Left hindlimb (tissue), 1 donor: ENCODE measurements at regions not wholly inside any gene's neighbourhood (a gene's known extent, or its start where the extent isn't known, plus 50 kb on each side); places are given as distances from the start of the nearest gene placed in this dataset.
"Not testable (repeated sequence)": the region's sequence is repeated elsewhere in the genome, so short reads cannot be mapped to it uniquely, and the experiment has no call there.

Source experiments
- DNase-seq: peaks from one replicate; pipeline ENCODE4 v3.0.0-alpha.2; 2018

DNA sequence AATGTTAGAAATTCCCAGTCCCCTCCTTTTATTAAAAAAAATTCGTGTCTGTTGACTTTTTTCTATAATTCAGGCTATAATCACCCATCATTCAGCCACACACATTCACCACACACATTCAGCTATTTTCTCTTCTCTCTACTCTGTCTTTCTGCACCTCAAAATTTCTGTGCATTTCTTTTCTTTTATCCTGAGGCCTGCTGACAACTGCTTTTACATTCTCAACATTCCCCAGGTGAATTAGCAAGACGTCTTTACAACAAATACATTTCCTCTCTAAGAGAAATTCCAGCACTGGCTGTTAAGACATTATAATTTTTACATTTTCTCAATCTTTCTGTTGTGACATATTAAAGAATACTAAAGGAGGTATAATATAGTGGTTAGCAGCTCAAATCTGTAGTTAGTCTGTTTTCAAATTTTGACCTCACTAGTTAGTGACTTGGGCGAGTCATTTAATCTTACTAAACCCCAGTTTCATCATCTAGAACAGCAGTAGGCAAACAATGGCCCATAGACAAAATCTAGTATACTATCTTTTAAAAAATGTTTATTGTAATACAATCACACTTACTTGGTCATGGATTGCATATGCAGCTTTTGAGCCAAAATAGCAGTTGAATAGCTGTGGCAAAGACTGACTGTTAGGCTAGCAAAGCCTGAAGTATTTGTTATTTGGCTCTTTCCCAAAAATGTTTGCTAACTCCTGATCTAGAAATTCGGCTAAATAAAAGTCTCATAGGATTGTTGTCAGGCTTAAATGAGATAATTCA, 350.7 kb downstream of the NSUN3 start:
- DNase-seq = no peak

DNA sequence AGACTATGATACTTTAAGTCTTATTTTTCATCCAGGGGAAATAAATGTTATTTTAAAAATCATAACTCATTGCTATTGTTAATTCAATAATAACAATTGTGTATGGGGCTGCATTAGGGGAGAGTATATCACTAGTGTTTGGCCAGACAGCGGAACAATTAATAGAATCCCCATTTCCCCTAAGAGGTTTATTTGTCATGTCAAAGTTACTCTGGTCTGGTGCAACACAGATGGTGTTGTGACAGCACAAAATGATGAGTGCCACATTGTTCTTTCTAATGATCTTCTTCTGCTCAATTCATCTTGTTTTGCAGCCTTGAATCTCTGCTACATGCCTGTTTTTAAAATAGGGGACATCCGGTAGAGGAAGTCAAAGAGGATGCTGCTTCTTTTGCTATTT, 351.6 kb downstream of the NSUN3 start:
- DNase-seq = no peak

DNA sequence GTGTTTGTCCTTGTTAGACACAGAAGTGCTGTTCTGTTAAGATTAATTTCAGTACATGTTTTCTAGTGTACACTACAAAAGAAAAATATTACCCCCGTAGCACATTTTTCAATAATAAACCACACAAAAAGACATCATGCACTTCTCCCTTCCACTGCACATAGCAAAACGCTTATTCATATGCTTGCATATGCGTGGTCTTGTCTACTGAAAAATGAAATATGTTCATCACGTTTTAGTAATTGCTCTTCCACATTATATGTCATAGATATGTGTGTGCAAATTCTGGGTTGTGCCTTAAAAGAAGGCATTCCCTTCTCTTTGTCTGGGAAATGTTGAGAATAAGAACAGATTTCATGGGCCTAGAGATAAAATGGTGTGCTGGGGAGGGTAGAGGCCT, 353.9 kb downstream of the NSUN3 start:
- DNase-seq = no peak

DNA sequence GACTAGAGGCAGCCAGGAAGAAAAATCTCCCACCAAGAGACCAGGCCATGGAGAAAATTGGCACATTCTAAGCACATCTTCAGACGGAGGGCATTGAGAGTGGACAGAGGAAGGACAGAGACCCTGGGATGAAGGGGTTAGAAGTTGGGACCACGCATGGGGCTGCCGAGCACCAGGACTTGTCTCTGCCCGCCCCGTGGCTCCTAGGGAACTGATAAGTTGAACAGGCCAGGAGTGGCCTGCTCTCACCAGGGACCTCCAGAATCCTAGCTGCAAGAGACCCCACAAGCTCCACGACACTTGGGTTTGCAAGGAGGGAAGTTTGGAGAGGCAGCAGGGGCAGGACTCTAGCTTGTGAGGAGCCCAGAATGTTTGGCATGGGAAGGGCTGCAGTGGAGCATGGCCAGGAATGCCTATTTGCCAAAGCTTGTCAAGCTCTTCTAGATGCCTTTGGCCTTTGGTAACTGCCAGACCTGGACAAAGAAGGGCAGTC, 355.1 kb downstream of the NSUN3 start:
- no peak for DNase-seq

DNA sequence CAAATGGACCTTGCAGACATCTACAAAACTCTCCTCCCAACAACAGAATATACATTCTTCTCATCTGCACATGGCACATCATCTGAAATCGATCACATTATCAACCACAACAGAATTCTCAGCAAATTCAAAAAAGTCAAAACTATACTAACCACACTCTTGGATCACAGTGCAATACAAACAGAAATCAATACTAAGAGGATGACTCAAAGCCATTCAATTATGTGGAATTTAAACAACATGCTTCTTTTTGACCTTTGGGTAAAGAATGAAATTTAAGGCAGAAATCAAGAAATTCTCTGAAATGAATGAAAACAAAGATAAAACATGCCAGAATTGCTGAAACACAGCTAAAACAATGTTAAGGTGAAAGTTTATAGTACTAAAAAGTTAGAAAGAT, 358.1 kb downstream of the NSUN3 start:
- DNase-seq = no peak

DNA sequence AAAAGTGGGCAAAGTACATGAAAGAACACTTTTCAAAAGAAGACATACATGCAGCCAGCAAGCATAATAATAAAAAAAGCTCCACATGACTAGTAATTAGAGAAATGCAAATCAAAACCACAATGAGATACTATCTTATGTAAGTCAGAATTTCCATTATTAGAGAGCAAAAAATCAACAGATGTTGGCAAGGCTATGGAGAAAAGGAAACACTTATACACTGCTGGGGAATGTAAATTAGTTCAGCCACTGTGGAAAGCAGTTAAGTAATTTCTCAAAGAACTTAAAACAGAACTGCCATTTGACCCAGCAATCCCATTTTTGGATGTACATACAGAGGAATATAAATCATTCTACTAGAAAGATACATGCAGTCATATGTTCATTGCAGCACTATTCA, 360.7 kb downstream of the NSUN3 start:
- no peak for DNase-seq

DNA sequence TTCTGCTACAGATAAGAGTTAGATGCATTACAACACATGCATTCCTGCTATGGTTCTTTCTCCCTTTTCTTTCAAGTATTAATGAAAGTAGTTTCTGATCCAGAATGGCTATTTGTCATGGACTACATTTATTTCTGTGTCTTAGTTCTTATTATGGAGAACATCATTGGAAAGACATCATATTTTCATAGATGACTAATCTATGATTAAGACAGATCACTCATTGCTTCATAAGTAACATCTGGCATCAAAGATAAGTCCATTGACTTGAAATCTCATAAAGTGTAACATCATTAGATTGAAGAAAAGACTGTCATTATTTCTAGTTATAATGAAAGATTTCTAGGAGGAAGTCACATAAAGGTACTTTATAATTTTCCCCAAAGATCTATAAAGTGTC, 366.7 kb downstream of the NSUN3 start:
- DNase-seq = no peak

DNA sequence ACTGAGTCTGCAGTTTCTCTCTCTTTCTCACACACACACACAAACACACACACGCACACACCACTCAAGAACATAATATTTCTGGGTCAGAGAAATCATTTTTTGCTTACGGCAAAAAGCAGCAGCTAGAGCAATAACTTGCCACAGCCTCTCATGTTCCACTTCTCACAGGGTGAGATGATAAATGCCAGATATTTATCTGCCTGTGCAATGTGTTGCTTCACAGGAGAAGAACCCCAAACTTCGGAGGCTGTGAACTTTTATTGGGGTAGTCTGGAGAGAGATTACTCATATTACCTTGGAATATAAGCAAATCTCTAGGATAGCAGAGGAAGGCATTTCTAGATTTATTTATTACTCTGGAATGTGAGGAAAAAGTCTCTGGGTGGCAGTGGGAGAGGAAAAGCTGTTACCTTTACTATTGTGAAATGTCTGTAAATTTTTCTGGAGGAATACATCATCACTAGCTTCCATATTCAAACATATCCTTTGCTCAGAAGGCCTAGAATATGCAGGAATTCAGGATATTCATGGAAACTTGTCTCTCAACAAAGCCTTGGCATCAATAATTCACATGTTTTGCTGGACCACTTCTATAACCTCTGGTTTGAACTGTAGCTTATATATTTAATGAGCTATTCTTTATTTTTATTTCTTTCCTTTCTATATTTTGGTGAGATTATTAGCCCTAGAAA, 369.2 kb downstream of the NSUN3 start:
- DNase-seq = no peak

DNA sequence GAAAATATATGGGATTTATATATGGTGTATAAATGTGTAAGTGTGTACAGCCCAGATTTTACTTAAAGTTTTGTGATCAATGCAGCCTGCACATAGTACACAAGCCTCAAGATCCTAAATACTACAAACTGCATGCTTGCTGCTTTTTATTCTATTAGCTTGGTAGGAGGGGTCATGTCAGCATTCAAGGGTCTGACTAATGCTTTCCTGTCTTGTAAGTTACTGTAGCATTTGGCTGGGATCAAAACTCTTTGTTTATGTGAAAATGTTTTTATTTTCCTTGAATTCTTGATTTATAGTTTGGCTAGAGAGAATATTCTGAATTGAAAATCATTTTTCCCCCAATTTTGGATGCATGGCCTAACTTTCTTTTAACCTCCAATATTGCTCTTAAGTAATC, 370.9 kb downstream of the NSUN3 start:
- DNase-seq = no peak

DNA sequence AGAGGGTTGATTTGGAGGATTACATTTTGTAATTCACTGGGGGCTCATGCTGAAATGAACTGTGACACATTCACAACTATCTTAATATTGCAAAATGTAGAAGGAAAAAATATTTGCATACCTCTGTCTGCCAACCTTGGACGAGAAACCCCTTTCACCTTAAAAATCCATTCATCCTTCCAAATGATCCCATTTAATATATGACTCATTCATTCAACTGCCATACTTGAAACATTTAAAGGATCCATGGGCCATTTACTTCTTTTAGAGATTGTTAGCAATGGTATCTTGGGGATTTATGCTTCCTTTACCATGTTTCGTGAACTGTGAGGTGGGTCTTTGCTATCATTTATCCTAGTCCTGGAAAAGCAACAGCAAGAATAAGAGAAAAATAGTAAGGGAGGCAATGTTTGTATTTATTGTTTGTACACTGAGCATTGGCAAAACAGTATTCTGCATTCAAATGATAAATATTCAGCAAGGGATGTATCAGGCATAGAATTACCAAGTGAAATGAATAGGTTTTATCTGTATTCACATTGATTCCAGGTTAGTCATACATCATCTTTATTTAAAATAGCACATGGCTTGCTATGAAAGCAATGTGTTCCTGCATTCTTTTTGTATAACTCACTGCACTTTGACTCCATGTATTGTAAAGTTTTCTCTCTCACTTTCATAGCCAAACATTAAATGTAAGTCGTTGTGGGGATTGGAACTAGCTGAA, 378.1 kb downstream of the NSUN3 start:
- no peak for DNase-seq

DNA sequence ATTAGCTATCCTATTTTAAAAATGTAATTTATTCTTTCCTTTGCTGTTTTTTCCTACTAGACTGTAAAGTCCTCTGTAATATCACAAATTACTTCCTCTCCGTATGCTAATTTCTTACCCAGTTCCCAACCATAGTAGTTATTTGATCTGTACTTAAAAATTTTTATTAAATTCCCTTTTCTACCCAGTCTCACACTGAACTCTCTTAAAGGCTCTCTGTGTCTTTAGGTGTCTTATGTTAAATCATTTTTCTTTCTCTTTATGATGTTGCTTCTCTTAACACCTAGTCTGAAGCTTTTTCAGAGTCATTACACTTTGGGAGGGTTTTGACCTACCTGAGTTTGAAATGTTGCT, 378.6 kb downstream of the NSUN3 start:
- DNase-seq = no peak

DNA sequence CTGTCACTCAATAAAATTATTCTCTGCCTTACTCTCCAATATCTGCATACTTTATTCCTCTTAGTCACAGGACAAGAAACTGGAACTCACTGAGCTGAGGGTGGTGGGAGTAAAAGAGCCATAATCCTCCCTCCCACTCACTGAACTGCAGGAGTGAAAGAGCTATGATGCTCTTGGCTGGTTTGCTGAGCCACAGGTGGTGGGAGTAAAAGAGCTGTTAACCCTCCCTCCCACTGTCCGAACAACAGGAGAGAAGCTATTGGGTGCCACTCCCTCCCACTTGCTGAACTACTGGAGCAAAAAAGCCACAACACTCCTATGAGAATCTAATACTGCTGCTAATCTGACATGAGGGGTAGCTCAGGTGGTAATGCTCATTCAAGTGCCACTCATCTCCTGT, 391.0 kb downstream of the NSUN3 start:
- no peak for DNase-seq

DNA sequence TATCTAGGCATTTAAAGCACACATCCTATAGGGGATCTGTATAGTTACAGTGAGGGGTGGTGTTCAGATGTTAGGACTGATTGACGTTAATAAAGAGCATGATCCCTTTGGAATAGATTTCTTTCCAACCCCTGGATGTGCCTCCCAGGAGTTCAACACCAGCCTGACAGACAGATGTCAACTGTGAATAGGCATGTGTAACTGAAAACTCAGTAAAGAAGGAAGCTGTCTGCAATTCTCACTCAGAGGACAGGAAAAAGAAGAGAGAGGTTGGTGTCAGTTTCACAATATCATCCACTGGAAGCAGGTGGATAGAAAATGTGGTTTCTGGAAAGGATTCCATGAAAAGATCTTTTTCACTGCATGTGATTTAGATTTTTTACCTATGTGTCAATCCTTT, 396.3 kb downstream of the NSUN3 start:
- no peak for DNase-seq

DNA sequence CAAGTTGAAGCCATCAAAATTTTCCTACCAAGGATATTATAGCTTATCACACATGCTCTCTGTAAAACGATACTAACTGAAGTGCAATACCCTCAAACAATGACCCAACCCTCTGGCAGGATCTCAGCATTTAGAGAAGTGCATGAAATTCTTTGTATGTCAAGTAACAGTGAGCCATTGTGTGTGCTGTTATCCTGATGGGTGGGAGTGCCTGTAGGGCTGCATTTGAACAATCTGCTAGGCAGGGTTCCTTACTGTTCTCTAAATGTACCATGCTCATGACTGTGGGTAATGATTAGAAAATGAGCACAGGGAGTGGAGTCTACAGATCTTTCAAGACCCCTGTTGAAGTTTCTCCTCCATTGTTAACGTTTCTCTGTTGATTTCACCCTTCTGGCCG, 398.1 kb downstream of the NSUN3 start:
- DNase-seq = no peak

DNA sequence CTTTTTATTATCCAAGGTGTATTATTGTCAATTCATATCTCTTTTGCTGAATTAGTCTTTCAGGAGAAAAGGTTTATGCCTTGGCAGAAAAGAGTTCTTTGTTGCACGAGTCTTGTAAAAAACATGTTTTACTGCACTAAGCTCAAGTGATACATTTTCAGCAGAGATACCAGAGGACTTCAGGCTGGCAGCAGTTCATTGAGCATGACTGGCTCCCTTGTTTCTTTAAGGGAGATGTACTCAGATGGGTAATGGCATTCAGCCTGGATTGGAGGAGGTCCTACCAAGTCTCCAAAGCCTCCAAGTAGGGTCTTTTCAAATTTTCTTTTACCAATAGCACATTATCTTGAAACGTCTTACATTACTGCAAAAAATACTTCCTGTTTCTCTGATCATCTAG, 400.1 kb downstream of the NSUN3 start:
- no peak for DNase-seq

DNA sequence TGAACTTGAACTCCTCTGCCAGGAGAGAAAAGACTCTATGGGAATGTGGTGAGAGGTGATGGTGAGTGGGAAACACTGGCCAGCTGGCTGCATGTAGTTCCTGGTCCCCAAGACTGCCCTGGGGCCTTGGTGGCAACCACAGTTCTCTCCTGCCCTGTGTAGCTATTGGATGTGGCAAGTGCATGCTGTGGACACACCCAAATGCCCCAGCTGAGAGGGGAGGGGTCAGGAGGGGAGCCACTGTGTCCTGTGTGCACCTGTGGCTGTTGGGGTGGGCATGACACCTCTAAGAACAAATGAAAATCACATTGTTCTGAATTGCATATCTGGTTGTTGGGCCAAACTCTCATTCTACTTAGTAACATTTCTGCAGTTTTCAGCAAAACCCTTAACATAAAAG, 409.6 kb downstream of the NSUN3 start:
- DNase-seq = no peak

DNA sequence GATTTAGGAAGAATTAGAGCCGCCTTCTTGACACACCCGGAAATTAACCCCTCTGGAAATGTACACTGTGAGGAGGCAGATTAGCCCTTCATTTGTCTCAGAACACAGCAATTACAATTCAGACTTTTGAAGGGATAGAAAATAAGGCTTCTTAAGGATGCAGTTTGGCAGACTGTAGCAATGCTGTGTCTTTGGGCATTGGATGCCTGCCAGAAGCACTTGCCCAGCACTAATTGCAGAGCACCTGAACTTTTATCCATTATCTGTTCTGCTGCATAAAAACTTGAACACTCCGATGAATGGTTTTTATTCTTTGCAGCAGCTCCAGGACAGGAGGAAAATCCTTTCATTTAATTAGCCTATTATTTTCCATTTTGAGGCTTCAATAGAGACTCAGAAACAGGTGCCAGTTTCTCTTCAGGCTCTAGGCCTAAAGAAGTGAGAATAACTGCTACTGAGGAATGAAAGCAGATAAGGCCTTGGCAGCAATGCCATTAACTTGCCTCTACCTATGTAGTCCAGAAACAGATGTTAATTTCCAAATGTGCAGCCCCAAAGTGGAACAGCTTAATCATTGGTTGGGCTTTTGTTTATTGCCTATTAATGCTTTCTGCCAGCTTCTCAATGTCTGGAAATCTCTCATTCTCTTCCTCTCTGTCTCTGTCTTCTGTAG, 418.5 kb downstream of the NSUN3 start:
- no peak for DNase-seq

DNA sequence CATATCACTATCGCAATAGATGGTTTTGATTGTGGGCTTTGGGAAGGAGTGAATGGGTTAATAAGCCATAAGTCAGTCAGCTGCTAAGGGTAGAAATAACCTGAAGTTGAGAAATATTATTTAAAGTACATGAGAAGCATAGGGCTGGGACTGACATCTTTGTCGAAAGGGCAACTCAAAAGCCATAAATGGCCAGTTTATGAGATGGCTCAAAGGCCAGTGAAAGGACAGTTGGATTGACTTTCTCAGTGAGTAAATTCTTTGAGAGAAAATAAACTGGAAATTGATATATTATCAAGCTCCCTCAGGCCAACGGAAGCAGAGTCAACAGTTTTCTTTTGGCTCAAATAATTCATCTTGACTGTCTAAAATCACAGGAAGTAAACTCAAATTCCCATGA, 419.8 kb downstream of the NSUN3 start:
- no peak for DNase-seq

DNA sequence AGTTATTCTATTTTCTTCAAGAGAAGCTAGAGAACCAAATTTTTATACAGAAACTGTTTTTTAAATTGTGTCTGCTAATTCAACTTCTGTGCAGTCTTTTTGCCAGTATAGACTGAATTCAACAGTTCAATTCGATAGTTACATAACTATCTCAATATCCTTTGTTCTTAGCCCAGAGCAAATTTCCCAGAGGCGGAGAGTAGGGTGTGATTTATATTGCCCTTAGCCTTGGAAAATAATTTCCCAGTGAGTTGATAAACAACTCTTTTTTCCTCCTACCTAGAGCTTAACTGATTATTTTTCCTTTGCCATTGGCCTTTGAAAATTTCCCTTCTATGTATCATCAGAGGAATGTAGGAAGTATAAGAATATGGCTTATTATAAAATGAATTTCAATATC, 420.5 kb downstream of the NSUN3 start:
- DNase-seq = no peak

DNA sequence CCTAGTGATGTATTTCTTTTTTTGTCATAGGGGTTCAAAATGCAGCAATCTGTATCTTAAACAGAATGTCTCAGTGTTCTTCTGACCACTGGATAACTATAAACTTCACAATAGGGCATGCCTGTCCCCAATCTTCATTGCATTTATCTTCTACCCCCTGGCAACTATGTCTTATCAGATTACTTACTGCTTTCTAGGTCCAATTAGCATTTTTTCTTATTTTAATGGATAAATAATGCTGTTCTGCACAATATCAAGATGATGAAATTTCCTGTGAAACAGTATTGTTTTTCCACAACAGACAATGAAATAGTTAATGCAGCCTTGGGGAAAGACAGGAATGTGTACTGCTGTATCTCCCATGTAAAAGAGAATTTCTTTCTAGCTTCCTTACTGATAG, 432.1 kb downstream of the NSUN3 start:
- no peak for DNase-seq

DNA sequence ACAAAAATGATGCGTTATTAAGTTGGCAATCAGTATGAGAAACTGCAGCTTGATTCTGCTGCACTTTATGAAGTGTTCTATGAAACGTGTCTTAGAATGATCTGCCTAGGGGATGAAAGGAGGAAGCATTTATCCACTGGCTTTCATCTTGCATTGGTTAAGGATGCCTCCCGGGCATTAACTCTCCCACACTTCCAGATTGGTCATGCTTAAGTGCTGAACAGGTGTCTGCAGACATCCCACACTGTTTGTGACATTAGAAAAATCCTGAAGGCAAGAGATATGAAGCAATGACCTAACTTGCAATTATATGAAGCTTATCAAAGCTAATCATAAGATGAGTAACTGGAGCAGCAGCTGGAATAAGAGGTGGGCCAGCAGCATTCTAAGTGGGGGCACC, 437.3 kb downstream of the NSUN3 start:
- DNase-seq = no peak

DNA sequence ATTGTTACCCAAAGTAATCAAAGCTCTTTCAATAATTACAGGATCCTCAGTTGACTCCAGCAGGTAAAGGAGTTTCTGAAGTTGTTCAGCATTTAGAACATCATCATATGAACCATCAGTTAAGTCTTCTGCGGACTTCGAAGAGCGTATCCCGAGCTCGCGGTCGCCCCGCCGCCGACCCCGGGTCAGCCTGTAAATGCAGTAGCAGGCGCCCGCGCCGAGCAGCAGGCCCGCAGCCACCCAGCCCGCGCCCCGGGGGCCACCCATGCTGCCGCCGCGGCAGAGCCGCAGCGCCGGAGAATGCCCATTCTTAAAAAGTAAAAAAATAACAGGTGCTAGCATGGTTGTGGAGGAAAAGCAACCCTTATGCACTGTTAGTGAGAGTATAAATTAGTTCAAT, 444.5 kb downstream of the NSUN3 start:
- not testable (repeated sequence) for DNase-seq

DNA sequence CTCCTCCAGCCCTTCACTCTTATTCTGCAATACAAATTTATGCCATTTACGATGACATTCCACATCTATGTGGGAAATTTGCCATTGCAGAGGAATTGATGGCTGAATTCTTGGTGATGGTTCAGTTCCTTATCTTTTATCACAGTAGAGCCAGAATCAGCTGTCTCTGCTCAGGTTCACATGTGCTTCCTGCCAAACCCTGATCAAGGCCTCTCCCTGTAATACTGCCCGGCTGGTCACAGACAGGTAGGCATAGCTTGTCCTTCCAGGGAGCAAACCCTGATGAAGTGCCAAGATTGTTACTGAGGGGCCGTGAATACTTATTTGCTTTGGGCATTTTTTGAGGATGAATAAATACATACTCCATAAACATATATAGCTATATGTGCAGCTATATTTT, 450.0 kb downstream of the NSUN3 start:
- DNase-seq = no peak

DNA sequence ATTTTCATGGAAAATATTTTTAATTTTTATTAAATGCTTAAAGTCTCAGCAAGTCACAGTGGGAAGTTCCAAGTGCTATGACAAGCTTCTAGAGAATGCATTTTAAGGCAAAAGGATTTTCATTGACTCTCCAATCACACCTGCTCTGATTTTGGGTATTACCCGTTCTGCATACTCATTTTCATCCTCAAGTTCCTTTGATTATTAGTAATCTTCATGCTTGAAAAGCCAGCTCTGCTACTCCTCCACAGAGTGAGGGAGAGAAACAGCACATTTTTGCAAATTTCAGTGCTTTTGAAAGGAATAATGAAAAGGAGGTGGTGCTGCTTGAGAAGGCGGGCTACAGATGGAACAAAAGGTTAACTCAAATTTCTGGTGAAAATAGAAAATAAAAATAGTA, 450.7 kb downstream of the NSUN3 start:
- DNase-seq = no peak
